GM12801 (cell line): ENCODE measurements at regions not wholly inside any gene's neighbourhood (a gene's known extent, or its start where the extent isn't known, plus 50 kb on each side); places are given as distances from the start of the nearest gene placed in this dataset.

Source experiments
- TF ChIP-seq, protein P1 (sequence below): IDR thresholded peaks from one replicate; pipeline ENCODE4 v1.5.1; 2011; ENCODE audit warnings: control low read depth; ENCODE audit not compliant: insufficient read length; ENCODE audit errors: extremely low read depth

DNA sequence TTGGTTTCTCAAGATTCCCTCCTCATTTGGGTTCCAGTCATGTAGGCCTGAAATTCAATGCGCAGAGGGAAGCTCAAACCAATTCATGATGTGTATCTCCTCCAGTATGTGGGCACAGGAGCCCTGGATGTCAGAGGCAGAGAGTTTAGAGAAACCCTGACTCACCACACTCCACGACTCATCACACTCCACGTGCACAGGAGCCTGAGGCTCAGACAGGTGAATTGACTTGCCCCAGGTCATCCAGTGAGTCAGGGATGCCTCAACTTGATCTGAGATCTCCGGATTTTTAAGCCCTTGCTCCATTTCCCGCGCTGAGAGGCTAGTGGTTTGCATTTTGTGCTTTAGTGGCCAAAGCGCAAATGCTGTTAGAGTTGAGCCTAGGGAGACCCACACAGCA, 183.9 kb downstream of the HAPSTR1 start:
- TF ChIP-seq, protein P1, sequence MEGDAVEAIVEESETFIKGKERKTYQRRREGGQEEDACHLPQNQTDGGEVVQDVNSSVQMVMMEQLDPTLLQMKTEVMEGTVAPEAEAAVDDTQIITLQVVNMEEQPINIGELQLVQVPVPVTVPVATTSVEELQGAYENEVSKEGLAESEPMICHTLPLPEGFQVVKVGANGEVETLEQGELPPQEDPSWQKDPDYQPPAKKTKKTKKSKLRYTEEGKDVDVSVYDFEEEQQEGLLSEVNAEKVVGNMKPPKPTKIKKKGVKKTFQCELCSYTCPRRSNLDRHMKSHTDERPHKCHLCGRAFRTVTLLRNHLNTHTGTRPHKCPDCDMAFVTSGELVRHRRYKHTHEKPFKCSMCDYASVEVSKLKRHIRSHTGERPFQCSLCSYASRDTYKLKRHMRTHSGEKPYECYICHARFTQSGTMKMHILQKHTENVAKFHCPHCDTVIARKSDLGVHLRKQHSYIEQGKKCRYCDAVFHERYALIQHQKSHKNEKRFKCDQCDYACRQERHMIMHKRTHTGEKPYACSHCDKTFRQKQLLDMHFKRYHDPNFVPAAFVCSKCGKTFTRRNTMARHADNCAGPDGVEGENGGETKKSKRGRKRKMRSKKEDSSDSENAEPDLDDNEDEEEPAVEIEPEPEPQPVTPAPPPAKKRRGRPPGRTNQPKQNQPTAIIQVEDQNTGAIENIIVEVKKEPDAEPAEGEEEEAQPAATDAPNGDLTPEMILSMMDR = no peak

DNA sequence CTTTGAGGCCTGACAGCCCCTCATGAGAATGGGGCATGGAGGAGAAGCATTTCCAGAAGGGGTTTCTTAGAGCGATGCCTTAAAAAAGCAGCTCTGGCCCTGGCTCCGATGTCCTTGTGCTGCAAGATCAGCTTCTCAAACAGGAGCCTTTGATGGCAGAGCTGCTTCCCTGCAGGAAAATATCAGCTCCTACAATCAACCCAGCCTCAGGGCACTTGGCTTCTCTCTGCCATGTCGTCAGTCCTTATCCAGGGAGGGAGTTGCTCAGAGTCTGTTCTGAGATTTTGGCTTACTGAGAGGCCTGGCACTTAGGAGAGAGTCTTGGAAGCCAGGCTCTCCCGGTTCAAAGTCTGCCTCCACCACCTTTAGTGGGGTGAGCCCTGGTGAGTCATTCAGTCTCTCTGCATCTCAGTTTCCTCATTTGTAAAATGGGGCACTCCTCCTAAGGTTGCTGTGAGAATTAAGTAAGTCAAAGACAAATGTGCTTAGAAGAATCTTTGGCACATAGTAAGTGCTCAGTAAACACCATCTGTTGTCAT, 184.4 kb downstream of the HAPSTR1 start:
- TF ChIP-seq, protein P1 = no peak

DNA sequence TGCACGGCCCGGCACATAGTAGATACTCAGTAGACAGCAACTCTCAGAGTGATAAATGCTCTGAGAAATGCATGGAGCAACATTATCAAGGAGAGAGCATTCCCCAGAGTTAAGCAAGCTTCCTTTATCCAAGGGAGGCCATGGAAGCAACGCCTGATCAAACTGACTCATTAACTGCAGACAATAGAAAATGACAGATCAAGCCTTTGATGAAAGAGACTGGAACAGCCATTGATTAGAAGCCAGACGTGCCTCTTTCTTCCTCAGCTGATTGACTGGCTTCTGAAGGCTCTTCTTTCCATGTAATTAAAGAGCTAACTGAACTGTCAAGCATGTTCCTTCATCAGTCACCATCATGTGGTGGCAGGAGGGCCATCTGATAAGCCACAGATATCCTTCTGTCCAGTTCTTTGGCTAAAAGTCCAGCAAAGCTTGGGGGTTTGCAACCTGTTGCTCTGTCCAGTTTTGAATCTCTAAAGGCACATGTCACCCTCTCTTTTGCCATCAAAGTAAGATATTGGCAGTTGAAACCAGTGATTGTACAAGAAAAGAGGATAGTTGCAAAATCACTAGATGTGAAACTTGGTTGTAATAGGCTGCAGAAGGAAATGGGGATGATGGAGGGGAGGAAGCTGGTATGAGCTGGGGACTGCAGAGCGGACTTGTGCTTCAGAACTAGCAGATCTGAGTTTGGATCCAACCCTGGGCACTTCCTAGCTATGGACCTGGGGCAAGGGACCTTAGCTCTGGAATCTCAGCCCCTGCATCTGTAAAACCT, 188.0 kb downstream of the HAPSTR1 start:
- TF ChIP-seq, protein P1 = no peak

DNA sequence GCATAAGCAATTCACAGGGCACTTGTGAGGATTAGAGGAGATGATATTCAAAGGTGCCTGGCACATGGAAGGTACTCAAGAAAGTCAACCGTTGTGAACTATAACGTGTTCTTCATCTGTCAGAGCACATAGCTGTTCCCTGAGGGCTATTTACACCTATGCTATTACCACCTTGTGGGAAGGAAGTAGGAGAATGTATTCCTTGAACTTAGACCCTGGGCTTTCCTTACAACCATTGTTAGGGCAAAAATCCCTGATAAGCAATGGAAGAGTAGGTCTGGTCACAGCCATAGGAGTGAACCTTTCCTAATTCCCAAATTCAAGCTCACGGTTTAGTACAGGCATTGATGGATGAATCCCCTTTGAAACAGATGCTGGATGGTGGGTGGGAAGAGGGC, 188.6 kb downstream of the HAPSTR1 start:
- TF ChIP-seq, protein P1 = no peak

DNA sequence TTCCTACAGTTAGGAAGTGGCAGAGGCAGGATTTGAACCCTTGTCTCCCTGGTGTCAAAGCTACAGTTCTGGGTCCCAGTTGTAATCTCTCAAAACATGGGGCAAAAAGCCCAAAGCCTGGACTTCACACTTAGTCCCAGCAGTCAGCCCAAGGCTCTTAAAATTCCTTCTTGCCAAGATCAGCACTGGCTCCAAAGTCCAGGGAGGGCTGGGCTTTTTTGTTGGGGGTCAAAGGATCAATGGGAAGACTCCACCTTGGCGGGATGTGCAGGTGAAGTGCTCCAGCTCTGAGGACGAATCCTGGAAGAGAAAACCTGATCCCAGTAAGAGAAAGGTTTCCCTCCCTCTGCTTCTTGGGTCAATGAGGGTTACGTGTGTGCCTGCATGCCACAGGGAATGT, 195.5 kb downstream of the HAPSTR1 start:
- TF ChIP-seq, protein P1 = no peak

DNA sequence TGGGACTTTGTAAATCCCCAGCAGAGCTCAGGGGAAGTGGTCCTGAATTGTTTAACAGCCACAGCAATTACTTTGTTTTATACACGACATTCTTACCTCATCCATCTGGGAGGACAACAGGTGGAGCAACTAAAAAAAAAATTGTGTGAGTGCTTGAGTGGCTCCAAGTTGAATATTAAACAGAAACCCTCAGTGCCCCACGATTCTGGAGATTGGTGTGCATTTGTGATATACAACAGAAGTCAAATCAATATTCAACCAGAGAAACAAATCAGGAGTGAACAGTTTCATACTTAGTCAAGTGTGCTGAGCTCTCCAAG, 204.8 kb downstream of the HAPSTR1 start:
- TF ChIP-seq, protein P1 = no peak

DNA sequence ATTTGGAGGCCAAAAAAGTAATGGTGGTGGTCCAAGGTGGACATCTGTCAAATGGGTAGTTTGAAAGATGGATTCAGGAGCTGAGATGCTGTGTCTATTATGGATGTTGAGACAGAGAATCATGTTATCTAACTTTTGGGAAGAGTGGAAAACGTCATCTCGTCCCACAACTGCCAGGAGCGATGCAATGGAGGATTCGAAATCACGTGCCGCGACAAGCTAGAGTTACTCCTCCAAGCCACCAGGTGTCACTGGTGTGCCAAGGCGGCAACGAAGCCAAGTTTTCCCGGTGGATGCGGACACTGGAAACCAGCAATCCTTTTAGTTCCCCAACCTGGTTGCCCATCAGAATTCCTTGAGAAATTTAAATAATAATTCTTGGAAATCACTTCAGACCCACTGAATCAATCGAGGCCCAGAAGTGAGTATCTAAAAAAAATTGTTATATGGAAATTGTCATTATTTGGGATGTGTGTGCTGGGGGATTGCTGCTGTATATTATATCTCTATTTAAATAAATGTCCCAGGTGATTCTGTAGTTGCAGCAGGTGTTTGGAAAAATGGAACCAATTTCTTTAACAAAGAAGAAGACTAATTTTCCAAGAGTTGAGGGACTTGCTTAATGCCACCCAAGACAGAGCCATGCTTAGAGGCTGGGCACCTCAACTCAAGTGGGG, 206.1 kb downstream of the HAPSTR1 start:
- TF ChIP-seq, protein P1 = no peak
